ENCODE measurements at regions not wholly inside any gene's neighbourhood (a gene's known extent, or its start where the extent isn't known, plus 50 kb on each side); places are given as distances from the start of the nearest gene placed in this dataset.

GRCh38 chr2:15800495-15801329 is 139.6 kb upstream of the MYCN start:
- TF ChIP-seq, protein P1, sequence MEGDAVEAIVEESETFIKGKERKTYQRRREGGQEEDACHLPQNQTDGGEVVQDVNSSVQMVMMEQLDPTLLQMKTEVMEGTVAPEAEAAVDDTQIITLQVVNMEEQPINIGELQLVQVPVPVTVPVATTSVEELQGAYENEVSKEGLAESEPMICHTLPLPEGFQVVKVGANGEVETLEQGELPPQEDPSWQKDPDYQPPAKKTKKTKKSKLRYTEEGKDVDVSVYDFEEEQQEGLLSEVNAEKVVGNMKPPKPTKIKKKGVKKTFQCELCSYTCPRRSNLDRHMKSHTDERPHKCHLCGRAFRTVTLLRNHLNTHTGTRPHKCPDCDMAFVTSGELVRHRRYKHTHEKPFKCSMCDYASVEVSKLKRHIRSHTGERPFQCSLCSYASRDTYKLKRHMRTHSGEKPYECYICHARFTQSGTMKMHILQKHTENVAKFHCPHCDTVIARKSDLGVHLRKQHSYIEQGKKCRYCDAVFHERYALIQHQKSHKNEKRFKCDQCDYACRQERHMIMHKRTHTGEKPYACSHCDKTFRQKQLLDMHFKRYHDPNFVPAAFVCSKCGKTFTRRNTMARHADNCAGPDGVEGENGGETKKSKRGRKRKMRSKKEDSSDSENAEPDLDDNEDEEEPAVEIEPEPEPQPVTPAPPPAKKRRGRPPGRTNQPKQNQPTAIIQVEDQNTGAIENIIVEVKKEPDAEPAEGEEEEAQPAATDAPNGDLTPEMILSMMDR (IDR thresholded peaks at IDR 0.05) = no peak
- no peak for TF ChIP-seq POLR2A (IDR thresholded peaks at IDR 0.05)
- TF ChIP-seq POLR2AphosphoS5 (IDR thresholded peaks at IDR 0.05) = no peak
